Fibroblast of the conjunctiva (primary cell): ENCODE measurements at regions not wholly inside any gene's neighbourhood (a gene's known extent, or its start where the extent isn't known, plus 50 kb on each side); places are given as distances from the start of the nearest gene placed in this dataset.
A peak's percentile ranks its signal among the peaks of the same experiment; 100 is the strongest.

Experiments used
- DNase-seq: peaks from one replicate; pipeline ENCODE4 v3.0.0-alpha.2; 2010; ENCODE audit warnings: low read depth

GRCh38 chr14:85762526-85762925, 232.6 kb downstream of the FLRT2 start:
- peak; percentile 29 for DNase-seq

GRCh38 chr14:85752175-85752574, 222.2 kb downstream of the FLRT2 start:
- no peak for DNase-seq

- no peak for DNase-seq
Observed at GRCh38 chr14:85744573-85744972, 214.6 kb downstream of the FLRT2 start.

- no peak for DNase-seq
Observed at GRCh38 chr14:85732031-85732430, 202.1 kb downstream of the FLRT2 start.

GRCh38 chr14:85731186-85731585, 201.2 kb downstream of the FLRT2 start:
- DNase-seq, result peak; percentile 39

GRCh38 chr14:85728476-85729065, 198.6 kb downstream of the FLRT2 start:
- DNase-seq, result no peak

GRCh38 chr14:85714069-85714468, 184.1 kb downstream of the FLRT2 start:
- no peak for DNase-seq

GRCh38 chr14:85711620-85712019, 181.7 kb downstream of the FLRT2 start:
- DNase-seq, result no peak
